ENCODE measurements at regions not wholly inside any gene's neighbourhood (a gene's known extent, or its start where the extent isn't known, plus 50 kb on each side); places are given as distances from the start of the nearest gene placed in this dataset.

DNA sequence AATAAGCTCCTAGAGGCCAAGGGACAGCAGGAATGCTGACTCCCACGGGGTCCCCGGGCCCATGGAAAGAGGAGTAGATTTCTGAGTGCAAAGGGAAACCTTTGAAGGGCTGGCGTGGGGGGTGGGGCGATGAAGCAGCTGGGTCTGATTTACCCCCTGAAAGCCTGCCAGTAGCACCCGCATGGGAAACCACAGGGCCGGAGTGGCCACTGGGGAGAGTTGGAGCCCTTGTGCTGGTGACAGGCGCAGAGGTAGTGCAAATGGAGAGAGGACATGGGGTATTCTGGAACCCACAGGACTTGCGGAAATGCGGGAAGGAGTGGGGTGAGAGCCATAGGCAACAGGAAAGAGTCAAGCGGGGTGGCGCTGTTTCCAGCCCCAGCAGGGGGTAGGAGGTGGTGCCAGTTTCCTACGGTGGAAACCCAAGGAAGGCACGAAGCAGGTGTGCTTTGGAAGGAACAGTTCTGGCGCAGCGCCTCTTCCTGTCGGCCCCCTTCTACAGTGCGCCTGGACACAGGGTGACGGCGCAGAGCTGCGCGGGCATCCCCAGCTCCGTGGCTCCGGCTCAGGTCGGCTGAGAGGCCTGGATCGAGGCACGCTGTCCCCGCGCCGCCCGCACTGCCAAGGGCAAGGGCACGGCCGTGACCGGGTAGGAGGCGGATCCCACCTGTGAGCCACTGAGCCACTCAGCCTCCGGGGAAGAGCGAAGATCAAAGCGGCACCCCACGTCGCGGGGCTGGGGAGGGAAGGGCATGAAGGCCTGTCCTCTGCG, 149.0 kb upstream of the GLI2 start:
- no peak for DNase-seq (ENCODE audit: extremely low read depth in 1 of 11, low read depth in 9 of 11, low spot score in 4 of 11)

DNA sequence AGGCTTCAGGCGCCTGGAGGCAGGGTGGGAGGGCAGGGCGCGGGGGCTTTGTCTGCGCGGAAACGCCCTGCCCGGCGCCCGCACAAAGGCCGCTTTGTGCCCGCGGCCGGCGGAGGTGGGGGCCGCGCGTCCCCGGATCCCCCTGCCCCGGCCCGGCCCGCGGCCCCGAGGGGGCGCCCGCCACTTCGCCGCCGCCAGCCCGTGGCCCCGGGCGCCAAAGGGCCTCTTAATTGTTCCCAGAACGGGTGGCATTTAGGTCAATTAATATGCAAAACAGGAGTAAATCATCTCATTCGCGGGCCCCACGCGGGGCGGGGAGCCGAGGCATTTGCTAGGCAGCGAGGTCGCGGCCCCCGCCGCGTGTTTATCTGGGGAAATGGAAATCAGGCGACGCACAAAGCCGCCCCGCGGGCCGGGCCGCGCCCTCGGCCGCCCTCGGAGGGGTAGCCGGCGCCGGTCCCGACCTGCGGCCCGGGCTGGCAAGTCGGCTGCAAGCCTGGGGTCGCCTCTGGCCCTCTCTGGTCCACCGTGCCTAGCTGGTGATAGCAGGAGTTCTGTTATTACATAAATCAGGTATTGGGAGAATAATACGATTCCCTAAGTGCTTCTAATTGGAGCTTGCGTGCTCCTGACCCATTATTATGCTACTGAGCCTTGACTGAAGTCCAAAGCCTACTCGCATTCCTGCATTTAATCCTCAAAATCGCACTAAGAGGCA, 148.2 kb upstream of the GLI2 start:
- no peak for DNase-seq (ENCODE audit: extremely low read depth in 1 of 11, low read depth in 9 of 11, low spot score in 4 of 11)

DNA sequence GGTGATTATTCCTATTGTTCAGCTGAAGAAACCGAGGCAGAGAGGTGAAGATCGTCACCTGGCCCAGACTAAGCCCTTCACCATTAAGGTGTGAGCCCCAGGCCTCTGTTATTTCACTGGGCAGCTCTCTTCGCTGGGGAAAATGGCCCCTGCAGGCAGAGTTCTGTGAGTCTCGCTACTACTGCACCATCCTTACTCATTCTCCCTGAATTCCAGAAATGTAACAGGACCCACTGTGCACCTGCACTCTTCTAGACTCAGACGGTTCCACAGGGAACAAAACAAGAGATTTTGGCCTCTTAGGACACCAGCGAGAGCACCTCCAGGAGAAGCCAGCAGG, 147.7 kb upstream of the GLI2 start:
- no peak for DNase-seq (ENCODE audit: extremely low read depth in 1 of 11, low read depth in 9 of 11, low spot score in 4 of 11)

DNA sequence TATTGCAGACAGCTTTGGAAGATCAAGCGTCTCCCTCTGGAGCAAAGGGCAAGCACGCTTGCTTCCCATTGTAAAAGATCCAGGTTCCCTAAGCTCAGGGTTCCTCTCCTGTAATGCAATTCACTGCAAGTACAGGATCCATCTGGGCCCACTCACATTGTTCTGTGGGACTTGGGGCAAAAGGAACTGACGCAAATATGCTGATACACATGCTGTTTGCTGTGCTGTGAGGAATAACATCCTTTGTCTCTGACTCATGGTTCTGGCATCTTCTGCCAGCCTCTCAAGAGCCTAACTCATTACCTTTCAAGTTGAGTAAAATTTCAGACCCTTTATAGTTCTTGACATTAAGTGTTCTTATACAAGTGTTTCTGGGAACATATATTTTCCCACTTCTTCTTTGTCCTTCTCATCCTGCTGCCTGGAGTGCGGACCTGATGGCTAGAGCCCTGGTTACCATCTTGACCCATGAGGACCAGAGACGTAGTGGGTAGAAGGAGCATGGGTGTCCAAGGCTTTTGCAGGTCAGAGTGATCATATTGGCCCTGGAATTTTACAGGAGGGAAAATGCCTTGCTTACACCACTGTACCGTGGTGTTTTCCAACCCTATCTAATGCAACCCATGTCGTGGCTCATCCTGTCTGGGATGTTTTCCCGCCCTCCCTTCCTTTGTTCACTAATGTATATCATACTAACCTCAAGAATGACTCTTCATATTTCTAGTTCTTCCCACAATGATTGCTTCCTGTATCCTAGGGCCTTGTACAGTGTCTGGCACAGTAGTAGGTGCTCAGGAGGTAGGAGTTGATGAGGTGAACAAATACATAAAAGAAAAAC, 145.7 kb upstream of the GLI2 start:
- no peak for DNase-seq (ENCODE audit: extremely low read depth in 1 of 11, low read depth in 9 of 11, low spot score in 4 of 11)

DNA sequence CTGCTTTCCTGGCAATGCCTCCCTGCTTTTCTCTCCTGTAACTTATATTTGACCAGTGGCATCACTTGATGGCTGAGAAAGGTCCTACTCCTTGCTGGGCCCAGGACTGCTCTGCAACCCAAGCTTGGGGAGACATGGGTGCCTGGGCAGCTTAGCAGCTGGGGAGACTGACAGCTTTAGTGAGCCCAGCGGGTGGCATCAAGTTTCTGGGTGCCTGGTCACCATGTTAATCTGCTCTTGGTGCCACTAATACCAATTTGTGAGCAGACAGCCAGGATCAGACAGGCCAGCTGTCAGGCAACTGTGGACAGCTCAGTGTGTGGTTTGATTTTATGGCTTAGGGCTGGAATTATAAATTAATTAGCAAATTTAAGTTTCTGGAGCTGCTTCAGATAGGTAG, 144.8 kb upstream of the GLI2 start:
- no peak for DNase-seq (ENCODE audit: extremely low read depth in 1 of 11, low read depth in 9 of 11, low spot score in 4 of 11)

DNA sequence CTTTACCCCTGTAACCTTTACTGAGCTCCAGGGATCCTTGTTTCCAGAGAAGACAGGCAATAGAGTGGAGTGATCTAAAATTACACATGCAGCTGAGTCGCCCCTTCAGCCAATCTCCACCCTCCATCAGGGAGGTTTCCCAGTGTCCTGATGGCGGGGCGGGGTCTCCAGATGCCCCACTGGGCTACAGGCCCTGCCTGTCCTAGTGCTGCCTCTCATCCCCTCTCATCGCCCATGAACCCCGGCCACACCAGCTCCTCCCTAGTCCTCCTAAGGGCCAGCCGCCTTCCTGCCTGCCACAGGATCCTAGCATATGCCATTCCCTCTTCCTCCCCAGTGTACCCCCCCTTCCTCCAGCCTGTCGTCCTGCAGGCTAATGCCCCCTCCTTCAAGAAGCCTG, 144.1 kb upstream of the GLI2 start:
- DNase-seq (ENCODE audit: extremely low read depth in 1 of 11, low read depth in 9 of 11, low spot score in 4 of 11): no peak

DNA sequence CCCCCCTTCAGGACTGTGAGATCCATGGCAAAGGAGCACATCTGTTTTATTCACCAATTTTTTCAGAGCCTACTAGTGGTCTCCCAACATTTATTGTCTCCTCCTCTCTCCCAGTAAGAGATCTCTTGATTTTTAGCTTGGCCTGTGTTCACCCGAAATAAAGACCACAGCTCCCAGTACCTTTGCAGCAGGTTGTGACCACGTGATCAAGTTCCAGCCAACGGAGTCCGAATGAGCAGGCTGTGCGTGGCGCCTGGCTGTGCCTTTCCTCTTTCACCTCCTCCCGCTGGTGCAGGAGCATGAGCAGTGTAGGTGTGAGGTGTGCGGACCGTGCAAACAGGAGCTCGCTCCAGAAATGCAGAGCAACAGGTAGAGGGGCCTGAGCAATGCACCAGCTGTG, 143.6 kb upstream of the GLI2 start:
- DNase-seq (ENCODE audit: extremely low read depth in 1 of 11, low read depth in 9 of 11, low spot score in 4 of 11): no peak

DNA sequence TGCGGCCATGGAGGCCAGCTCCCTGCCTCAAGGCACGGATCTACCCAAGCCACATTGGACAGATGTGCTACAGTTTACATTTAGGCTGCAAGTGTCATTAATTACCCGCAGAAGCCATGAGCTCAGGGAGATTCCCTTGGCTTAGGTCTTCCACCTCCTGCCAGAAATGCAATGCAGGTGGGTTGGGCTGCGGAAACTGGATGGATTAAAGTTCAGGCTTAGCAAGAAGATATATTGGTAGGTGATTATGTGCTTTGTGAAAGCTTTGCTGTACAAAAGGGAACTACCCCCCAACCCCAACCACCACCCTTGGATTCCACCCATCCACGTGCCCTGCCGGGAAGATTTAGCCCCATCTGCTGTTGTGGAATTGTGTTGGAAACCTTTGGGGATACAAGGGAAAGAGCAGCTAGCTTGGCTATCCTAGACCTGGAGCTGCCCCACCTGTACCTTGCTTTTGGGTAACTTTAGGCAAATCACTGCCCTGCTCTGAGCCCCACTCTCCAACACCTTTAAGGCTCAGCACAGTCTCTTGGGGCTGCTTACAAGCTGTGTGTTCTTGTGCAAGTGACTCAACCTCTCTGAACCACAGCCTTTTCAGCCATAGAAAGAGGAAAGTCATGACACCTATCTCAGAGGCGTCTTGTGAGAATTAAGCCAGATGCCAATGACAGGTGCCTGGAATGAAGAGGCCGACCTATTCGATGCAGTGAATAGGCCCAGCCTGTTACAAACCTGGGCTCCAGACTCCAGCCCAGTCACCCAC, 141.6 kb upstream of the GLI2 start:
- DNase-seq (ENCODE audit: extremely low read depth in 1 of 11, low read depth in 9 of 11, low spot score in 4 of 11): no peak

DNA sequence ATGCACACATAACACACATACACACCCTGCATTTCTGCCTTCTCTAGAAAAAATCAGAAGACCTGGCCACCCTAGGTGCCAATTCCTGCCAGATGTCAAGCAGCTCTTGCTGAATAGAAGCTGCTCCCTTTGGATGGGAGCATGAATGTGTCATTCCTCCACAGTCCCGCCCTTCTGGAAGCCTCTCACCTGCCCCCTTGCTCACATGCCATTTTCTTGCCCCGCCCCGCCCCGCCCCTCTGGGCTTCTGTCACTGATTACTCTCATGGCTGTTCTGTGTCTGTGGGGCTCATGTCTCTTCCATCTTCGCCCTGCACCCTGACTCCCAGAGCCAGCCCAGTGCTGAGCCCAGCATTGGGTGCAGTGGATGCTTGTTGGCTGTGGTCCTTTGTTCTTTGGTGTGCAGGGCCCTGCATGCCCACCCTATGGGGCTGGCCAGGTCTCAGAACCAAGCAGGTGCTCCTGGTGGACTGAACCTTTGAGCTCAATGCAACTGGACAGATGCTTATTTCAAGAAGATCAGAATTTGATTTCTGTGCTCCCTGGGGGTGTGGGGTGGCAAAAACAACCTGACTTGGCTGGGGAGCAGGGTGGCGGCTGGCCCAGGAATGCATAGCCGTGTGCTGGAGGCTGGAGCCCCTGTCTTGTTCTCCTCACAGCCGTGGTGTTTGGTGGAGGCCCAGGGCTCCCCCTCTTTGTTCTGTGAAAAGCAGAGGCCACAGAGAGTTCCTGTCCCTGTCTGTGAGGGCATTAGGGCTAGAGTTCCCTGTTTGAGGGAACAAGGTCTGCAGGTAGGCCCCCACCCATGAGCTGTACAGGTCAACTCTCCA, 140.6 kb upstream of the GLI2 start:
- no peak for DNase-seq (ENCODE audit: extremely low read depth in 1 of 11, low read depth in 9 of 11, low spot score in 4 of 11)

DNA sequence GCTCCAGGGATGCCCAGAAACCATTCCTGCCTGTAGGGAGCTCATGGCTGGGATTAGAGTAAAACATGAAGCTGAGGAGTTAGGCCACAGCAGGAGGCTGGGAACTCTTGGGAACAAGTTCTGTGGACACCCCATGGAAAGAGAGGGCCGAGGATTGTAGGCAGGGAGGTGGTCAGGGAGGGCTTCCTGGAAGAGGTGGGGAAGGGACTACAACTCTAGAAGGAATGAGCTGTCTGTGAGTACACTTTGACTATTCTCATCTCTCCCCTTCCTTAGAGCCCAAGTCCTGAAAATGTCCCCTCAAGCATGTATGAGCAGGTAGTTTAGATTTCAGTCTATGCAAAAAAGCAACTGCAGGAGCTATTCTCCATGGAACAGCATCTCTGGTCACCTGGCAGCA, 139.9 kb upstream of the GLI2 start:
- no peak for DNase-seq (ENCODE audit: extremely low read depth in 1 of 11, low read depth in 9 of 11, low spot score in 4 of 11)

DNA sequence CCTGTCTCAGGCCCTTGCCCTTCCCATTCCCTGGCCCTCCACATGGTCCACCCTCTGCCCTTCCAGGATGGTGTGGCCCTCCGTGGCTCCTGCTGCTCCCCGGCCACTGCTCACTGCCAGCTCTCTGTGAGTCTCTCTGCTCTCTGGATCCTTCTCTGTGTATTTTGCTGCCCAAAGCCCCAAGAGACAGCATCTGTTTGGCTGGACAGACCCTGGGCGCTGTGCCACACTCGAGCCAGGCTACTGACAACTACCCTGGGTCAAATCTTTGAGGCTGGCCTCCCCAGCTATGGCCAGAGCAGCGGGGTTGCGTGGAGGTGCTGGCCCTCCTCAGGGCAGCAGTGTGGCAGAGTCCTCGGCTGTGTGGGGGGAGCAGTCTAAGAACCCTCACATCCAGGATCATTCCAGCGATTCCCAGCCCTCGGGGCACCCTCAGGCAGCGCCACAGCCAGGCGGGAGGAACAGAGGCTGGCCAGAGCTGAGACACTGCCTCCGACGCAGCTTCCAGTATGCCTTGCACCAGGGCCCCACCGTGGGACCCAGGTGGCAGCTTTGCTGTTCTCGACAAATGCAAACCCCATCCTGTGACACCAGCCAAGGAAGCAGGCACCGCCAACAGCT, 139.4 kb upstream of the GLI2 start:
- no peak for DNase-seq (ENCODE audit: extremely low read depth in 1 of 11, low read depth in 9 of 11, low spot score in 4 of 11)

DNA sequence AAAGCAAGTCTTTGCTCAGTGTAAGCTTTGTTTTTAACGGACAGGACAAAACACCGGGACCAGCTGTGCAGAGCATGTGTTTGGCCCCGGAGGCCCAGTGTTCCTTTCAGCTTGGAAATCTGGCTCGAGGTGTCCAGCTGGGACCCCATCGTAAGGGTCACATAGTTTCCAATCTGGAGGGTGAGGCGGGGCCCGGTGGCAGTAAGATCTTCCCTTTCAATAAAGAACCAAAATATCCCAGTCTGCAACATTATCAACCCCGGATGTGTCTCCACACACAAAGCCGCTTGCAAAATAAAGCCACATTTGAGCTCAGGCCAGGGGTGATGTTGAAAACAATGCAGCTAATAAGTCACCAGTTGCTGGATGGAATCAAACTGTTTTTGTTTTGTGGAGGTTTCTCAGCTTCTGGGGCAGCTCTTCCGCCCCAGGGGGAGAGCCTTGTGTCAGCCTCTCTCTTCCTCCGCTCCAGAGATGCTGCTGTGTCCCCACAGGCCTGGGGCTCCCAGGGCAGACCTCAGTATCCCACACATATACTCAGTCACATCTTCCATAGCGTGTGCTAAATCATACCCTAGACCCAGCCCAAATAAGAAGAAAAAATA, 138.6 kb upstream of the GLI2 start:
- no peak for DNase-seq (ENCODE audit: extremely low read depth in 1 of 11, low read depth in 9 of 11, low spot score in 4 of 11)

DNA sequence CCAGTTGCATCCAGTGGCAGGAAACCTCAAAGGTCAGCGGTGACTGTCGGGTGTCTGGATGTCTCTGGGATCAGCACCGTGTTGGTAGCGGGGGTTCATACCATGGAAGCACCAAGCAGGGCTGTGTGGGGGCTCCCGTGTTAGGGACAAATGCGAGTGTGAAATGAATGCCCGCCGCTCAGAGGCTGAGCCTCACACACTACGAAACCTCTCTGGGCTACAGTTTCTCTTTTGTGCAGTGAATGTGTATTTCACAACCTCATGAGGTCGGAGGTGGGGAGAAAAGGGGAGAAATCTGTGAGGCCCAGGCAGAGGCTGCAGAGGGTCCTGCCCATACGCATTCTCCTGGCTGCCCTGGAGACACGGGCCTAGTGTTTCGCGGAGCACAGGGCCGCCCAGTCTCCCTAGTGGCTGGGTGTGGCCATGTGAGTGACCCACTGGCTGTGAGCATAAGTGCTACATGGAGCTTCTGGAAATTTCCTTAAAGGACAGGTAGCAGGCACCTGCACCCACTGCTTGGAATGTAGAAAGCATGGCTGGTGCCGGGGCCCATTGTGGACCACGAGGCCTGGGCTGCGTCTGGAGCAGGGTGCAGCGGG, 138.0 kb upstream of the GLI2 start:
- DNase-seq (ENCODE audit: extremely low read depth in 1 of 11, low read depth in 9 of 11, low spot score in 4 of 11): no peak

DNA sequence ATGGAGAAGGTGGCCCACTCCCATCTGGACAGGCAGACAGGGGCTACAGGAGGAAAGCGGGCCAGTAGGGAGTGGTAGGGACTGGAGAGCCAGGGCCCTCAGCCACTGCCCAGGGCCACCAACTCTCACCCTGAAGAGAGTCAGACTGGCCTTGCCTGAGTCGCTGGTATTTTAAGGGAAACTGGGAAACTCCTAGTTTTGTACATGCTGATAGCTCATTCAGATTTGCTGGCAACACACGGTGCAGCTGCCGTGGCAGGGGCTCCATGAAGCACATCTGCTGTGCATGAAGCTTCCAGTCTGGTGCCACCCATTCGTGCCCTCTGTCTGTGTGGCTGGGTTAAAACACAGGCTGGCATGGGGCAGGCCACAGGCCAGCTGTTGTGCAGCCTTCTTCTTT, 137.3 kb upstream of the GLI2 start:
- no peak for DNase-seq (ENCODE audit: extremely low read depth in 1 of 11, low read depth in 9 of 11, low spot score in 4 of 11)

DNA sequence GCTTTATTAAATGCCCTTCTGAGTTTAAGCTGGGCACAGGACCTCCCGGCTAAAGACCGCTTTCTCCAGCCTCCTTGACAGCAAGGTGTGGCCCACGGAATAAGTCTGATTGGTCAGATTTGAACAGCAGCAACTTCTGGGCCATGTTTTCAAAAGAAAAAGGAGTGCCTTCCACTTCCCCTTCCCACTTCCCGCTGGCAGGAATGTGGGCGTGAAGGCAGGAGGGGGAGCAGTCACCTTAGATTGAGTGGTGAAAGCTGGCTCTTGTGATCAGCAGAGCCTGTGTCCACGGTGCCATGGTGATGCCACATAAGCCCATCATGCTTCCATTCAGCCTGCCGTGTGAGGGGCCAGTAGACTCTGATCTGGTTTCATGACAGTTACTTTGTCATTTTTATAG, 136.6 kb upstream of the GLI2 start:
- no peak for DNase-seq (ENCODE audit: extremely low read depth in 1 of 11, low read depth in 9 of 11, low spot score in 4 of 11)

DNA sequence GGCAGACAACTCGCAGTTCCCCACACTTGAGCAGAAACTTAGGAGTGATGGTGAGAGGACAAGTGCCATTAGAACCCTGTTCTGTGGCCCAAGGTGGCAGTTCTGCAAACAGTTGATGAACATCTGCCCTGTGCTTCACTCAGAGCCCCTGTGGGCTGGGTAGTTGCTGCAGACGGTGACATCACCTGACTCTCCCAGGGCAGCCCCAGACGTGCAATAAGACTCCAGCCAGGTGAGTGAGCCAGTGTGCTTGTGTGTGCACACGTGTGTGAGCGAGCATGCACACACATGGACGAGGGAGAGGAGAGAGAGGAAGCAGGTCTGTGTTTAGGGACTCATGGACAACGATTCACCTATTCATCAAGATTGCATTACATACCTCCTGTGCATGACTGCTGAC, 136.0 kb upstream of the GLI2 start:
- DNase-seq (ENCODE audit: extremely low read depth in 1 of 11, low read depth in 9 of 11, low spot score in 4 of 11): no peak

DNA sequence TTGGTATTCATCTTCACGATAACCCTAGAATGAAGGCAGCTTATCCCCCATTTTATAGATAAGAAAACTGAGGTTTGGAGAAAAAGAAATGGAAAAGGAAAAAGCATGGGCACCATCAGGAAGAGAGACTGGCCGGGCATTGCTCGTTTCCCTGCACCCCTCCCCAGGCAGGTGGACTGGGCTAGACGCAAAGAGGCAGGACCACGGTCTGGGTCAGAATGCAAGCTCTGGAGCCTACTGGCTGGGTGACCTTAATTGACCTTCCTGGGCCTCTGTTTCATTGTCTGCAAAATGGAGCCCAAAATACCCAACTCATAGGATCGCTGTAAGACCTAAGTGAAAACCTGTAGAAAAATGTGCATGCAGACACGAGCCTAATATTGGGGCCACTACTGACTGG, 135.3 kb upstream of the GLI2 start:
- DNase-seq (ENCODE audit: extremely low read depth in 1 of 11, low read depth in 9 of 11, low spot score in 4 of 11): no peak
